ENCODE measurements at regions not wholly inside any gene's neighbourhood (a gene's known extent, or its start where the extent isn't known, plus 50 kb on each side); places are given as distances from the start of the nearest gene placed in this dataset.

- TF ChIP-seq ZBTB4 (CRISPR knock-in tag; IDR thresholded peaks at IDR 0.05), result no peak
- no peak for TF ChIP-seq NFYA (IDR thresholded peaks at IDR 0.05; ENCODE audit: borderline replicate concordance, low read depth, low read length)
These were observed 177.5 kb upstream of the GRIA4 start (continued) for GRCh38 chr11:105432241-105432995.

DNA sequence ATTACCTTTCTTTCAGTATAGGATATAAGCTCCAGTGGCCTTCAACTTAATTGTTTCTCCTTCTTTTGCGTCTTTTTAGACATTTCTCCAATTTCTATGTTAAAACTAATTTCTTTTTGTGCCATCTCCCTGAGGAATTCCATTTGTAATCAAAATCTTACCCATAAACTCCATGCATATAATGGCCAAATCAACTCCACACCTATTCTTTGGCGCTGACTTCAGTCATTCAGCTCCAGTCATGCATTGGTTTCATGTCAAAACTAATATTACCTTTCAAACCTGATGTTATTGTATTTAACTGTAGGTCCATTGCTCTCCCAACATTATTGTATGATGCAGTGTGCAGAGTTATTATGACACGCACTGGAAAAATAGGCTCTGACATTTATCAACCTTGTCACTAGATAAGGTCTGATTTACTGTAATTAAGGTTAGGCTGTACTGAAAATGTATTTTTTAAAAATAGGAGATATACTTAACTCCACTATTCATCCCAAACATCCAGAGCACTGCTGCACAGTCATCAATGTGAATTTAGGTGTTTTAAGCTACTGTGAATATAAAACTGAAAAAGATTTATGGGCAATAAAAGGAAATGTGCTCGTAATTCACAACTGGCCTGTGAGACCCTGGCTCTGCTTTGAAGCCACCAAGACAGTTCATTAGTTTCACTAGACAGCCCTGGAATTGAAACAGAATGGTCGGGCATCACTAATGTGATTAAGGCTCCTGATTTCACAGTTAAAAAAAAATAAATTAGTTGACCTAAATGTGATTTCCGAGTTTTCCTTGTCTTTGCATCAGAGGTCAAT lies 180.6 kb upstream of the GRIA4 start:
- no peaks in the 10 kb centered on the region for H3K9me3 ChIP-seq (replicated peaks; ENCODE audit: control insufficient read depth, insufficient read depth, low read length)
- BruUV-seq (replicated peaks), result no TSS peak
- no peaks in the 10 kb centered on the region for H3K4me1 ChIP-seq (ENCODE audit: control insufficient read depth, insufficient read depth, low read length)
- no peaks in the 10 kb centered on the region for H3K27me3 ChIP-seq (replicated peaks in 1 of 2; ENCODE audit: control insufficient read depth in 2 of 2, insufficient read depth in 2 of 2, low read length in 1 of 2)
- H3K27ac ChIP-seq (ENCODE audit: control insufficient read depth, insufficient read depth), result no peak overlapping the region
- no peak for FAIRE-seq
- no peak overlapping the region for H3K4me2 ChIP-seq (ENCODE audit: control insufficient read depth, insufficient read depth)
- no peak overlapping the region for H3K9ac ChIP-seq (ENCODE audit: control insufficient read depth, insufficient read depth, low read length)
- ChIA-PET SMC1A (ENCODE audit: uncharacterized antibody, unreplicated experiment) (interaction anchor here (1.4 kb wide), 1 partner anchor 12 kb away, joined by 3 read pairs; no protein-coding TSS in a partner anchor), POLR2A (no interaction called here), CTCF (interaction anchor here (1.3 kb wide), 1 partner anchor 24 kb away, joined by 5 read pairs; no protein-coding TSS in a partner anchor), RAD21 (ENCODE audit: unreplicated experiment) (no interaction called here)
- no peaks in the 10 kb centered on the region for H4K20me1 ChIP-seq (ENCODE audit: control insufficient read depth, insufficient read depth)
- DNase-seq (ENCODE audit: low read depth, low spot score), result no peak
- no peak overlapping the region for H3K4me3 ChIP-seq
- no peak for ATAC-seq
- 28% methylated on average over 6 of the region's 6 CpGs for WGBS (ENCODE audit: insufficient coverage, insufficient replicate concordance, low lambda C conversion rate, missing lambda C conversion rate)
- intact Hi-C loops (cut with micrococcal nuclease; ENCODE audit: unreplicated experiment) (no loop called here), in situ Hi-C loops (cut with MboI) (no loop called here)
- H3K79me2 ChIP-seq (ENCODE audit: control insufficient read depth, insufficient read depth, low read length), result no peaks in the 10 kb centered on the region
- no peaks in the 10 kb centered on the region for H3K36me3 ChIP-seq (ENCODE audit: control insufficient read depth in 2 of 2, insufficient read depth in 2 of 2, low read length in 1 of 2)
- no peak overlapping the region for H2AFZ ChIP-seq (ENCODE audit: control insufficient read depth, low read depth, low read length)
- TF ChIP-seq POU2F2 (IDR thresholded peaks at IDR 0.05; ENCODE audit: borderline replicate concordance, low read depth, low read length), result no peak
- TF ChIP-seq ZNF207 (IDR thresholded peaks at IDR 0.05; ENCODE audit: borderline replicate concordance), result no peak
- TF ChIP-seq ASH2L (IDR thresholded peaks at IDR 0.05; ENCODE audit: borderline replicate concordance, low read depth), result no peak
- TF ChIP-seq, protein P1, sequence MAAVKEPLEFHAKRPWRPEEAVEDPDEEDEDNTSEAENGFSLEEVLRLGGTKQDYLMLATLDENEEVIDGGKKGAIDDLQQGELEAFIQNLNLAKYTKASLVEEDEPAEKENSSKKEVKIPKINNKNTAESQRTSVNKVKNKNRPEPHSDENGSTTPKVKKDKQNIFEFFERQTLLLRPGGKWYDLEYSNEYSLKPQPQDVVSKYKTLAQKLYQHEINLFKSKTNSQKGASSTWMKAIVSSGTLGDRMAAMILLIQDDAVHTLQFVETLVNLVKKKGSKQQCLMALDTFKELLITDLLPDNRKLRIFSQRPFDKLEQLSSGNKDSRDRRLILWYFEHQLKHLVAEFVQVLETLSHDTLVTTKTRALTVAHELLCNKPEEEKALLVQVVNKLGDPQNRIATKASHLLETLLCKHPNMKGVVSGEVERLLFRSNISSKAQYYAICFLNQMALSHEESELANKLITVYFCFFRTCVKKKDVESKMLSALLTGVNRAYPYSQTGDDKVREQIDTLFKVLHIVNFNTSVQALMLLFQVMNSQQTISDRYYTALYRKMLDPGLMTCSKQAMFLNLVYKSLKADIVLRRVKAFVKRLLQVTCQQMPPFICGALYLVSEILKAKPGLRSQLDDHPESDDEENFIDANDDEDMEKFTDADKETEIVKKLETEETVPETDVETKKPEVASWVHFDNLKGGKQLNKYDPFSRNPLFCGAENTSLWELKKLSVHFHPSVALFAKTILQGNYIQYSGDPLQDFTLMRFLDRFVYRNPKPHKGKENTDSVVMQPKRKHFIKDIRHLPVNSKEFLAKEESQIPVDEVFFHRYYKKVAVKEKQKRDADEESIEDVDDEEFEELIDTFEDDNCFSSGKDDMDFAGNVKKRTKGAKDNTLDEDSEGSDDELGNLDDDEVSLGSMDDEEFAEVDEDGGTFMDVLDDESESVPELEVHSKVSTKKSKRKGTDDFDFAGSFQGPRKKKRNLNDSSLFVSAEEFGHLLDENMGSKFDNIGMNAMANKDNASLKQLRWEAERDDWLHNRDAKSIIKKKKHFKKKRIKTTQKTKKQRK (IDR thresholded peaks at IDR 0.05; ENCODE audit: low read depth, low read length), result no peak
- TF ChIP-seq SUPT20H (IDR thresholded peaks at IDR 0.05; ENCODE audit: borderline replicate concordance, control insufficient read depth, low read depth, low read length), result no peak
- no peak for TF ChIP-seq ZNF274 (IDR thresholded peaks at IDR 0.05; ENCODE audit: insufficient read depth, insufficient read length)
- no peak for TF ChIP-seq FOXK2 (IDR thresholded peaks at IDR 0.05)
- no peak for TF ChIP-seq DPF2 (IDR thresholded peaks at IDR 0.05)
- TF ChIP-seq GATAD2B (conservative IDR thresholded peaks at IDR 0.05; ENCODE audit: low read depth), result no peak
- TF ChIP-seq E2F4 (IDR thresholded peaks at IDR 0.05; ENCODE audit: low read depth, low read length), result no peak
- no peak for TF ChIP-seq RELA (IDR thresholded peaks at IDR 0.05; ENCODE audit: borderline replicate concordance, partially characterized antibody)

Measured in GM12878 (cell line).